Keratinocyte (primary cell): ENCODE measurements at regions not wholly inside any gene's neighbourhood (a gene's known extent, or its start where the extent isn't known, plus 50 kb on each side); places are given as distances from the start of the nearest gene placed in this dataset.
"Not testable (repeated sequence)": the region's sequence is repeated elsewhere in the genome, so short reads cannot be mapped to it uniquely, and the experiment has no call there.

ENCODE experiments used
- EZH2 ChIP-seq: IDR thresholded peaks from one replicate; pipeline ENCODE4 v1.6.1; 2012; ENCODE audit warnings: inconsistent platforms, mild to moderate bottlenecking, low read length, moderate library complexity
- TF ChIP-seq, protein P1 (sequence below), 3 experiments: IDR thresholded peaks in 1 of 3; conservative IDR thresholded peaks in 1 of 3; optimal IDR thresholded peaks in 1 of 3; 2 replicates in 2 of 3; 3 replicates in 1 of 3; pipeline versions ENCODE3 to v1.5.1; 2011; ENCODE audit warnings: low read length in 3 of 3, mild to moderate bottlenecking in 3 of 3, moderate library complexity in 2 of 3, control low read depth in 1 of 3, inconsistent platforms in 1 of 3; ENCODE audit not compliant: insufficient read depth in 2 of 3; ENCODE audit errors: extremely low read depth in 1 of 3

DNA sequence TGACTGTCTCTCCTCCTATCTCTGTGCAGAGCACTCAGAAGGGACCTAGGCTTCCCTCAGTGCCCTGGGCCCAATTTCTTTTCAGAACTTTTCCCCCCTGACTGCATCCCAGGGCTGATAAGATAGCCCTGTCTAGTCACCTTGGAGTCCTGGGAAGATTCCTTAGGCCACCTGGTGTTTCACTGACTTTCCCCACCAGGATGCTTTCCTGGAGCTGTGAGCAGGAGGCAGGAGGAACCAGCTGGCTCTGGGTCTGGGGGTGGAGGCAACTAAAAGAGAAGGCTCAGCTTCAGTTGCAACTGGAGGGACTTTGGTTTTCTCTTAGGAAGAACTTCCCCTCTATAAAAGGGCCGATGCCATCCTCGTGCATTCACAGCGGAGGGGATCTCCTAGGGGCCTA lies 115.1 kb downstream of the TNFRSF13B start:
- TF ChIP-seq, protein P1, sequence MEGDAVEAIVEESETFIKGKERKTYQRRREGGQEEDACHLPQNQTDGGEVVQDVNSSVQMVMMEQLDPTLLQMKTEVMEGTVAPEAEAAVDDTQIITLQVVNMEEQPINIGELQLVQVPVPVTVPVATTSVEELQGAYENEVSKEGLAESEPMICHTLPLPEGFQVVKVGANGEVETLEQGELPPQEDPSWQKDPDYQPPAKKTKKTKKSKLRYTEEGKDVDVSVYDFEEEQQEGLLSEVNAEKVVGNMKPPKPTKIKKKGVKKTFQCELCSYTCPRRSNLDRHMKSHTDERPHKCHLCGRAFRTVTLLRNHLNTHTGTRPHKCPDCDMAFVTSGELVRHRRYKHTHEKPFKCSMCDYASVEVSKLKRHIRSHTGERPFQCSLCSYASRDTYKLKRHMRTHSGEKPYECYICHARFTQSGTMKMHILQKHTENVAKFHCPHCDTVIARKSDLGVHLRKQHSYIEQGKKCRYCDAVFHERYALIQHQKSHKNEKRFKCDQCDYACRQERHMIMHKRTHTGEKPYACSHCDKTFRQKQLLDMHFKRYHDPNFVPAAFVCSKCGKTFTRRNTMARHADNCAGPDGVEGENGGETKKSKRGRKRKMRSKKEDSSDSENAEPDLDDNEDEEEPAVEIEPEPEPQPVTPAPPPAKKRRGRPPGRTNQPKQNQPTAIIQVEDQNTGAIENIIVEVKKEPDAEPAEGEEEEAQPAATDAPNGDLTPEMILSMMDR (optimal IDR thresholded peaks at IDR 0.05 in 1 of 3, IDR thresholded peaks at IDR 0.05 in 1 of 3, conservative IDR thresholded peaks at IDR 0.05 in 1 of 3; ENCODE audit: extremely low read depth in 1 of 3, insufficient read depth in 2 of 3, low read length in 3 of 3), result not testable (repeated sequence)
- not testable (repeated sequence) for TF ChIP-seq EZH2
